Prostate gland (tissue), 2 donors: ENCODE measurements at regions not wholly inside any gene's neighbourhood (a gene's known extent, or its start where the extent isn't known, plus 50 kb on each side); places are given as distances from the start of the nearest gene placed in this dataset.

ENCODE experiments used
- CTCF ChIP-seq, 4 experiments: fragments of 200-600 bp in 2 of 4; fragments of 450-650 bp in 2 of 4; sonication (generic) in 2 of 4; IDR thresholded peaks; 1 replicate in 3 of 4; 2 replicates in 1 of 4; pipeline ENCODE4 v1.5.1; 2016 to 2019; ENCODE audit warnings: antibody characterized with exemption in 4 of 4, mild to moderate bottlenecking in 2 of 4, moderate library complexity in 2 of 4
- POLR2A ChIP-seq: fragments of 450-650 bp; IDR thresholded peaks from one replicate; pipeline ENCODE4 v1.6.1; 2016; ENCODE audit warnings: antibody characterized with exemption, mild to moderate bottlenecking
- POLR2AphosphoS5 ChIP-seq: sonication (generic); formaldehyde crosslinking; IDR thresholded peaks from one replicate; pipeline ENCODE4 v1.6.1; 2017; ENCODE audit warnings: antibody characterized with exemption

GRCh38 chr2:123363826-123364225 lies 661.3 kb upstream of the CNTNAP5 start:
- no peak for TF ChIP-seq CTCF (IDR thresholded peaks at IDR 0.05)
- no peak for TF ChIP-seq POLR2AphosphoS5
- TF ChIP-seq POLR2A = no peak
